ENCODE measurements at regions not wholly inside any gene's neighbourhood (a gene's known extent, or its start where the extent isn't known, plus 50 kb on each side); places are given as distances from the start of the nearest gene placed in this dataset.

DNA sequence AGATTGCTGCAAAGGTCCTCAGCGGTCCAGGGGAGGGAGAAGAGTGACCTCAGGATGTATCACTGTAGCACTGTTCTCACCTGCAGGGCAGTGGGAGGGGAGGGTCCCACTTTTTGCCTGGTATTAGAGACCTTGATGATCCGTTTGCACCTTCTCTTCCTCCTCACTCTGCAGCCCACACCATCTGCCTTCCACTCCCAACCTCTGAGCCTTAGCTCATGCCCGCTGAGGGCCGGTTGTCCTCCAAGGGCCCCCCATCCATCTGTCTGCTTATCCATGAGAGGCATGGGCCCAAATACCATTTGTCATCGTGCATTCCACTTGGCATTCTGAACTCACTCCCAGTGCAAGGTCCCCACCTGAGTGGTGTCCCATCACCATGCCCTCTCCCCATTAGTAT lies 64.6 kb upstream of the PCBD1 start:
- TF ChIP-seq CHD1 (IDR thresholded peaks at IDR 0.05; ENCODE audit: low read depth, low read length) (no peak), CTCF (conservative IDR thresholded peaks at IDR 0.05; ENCODE audit: low read depth, low read length) (no peak), MAFK (IDR thresholded peaks at IDR 0.05; ENCODE audit: low read depth, low read length) (no peak), RAD21 (IDR thresholded peaks at IDR 0.05; ENCODE audit: low read length) (no peak), CEBPB (IDR thresholded peaks at IDR 0.05; ENCODE audit: low read depth, low read length) (no peak), POLR2A (IDR thresholded peaks at IDR 0.05; ENCODE audit: low read depth, low read length) (no peak), MXI1 (IDR thresholded peaks at IDR 0.05; ENCODE audit: borderline replicate concordance, low read depth, low read length) (no peak), RFX5 (IDR thresholded peaks at IDR 0.05; ENCODE audit: low read depth, low read length) (no peak)
- TF ChIP-seq, protein P1, sequence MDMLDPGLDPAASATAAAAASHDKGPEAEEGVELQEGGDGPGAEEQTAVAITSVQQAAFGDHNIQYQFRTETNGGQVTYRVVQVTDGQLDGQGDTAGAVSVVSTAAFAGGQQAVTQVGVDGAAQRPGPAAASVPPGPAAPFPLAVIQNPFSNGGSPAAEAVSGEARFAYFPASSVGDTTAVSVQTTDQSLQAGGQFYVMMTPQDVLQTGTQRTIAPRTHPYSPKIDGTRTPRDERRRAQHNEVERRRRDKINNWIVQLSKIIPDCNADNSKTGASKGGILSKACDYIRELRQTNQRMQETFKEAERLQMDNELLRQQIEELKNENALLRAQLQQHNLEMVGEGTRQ (IDR thresholded peaks at IDR 0.05; ENCODE audit: low read depth, low read length) = no peak

All from IMR-90 (cell line).